HG02798 (cell line): ENCODE measurements at regions not wholly inside any gene's neighbourhood (a gene's known extent, or its start where the extent isn't known, plus 50 kb on each side); places are given as distances from the start of the nearest gene placed in this dataset.
"Not testable (repeated sequence)": the region's sequence is repeated elsewhere in the genome, so short reads cannot be mapped to it uniquely, and the experiment has no call there.

ENCODE experiments used
- ATAC-seq: cut with Tn5 transposase; IDR thresholded peaks from one replicate; pipeline ENCODE4 v1.9.1; 2021; ENCODE audit warnings: mild to moderate bottlenecking; ENCODE audit not compliant: unreplicated experiment, poor library complexity

DNA sequence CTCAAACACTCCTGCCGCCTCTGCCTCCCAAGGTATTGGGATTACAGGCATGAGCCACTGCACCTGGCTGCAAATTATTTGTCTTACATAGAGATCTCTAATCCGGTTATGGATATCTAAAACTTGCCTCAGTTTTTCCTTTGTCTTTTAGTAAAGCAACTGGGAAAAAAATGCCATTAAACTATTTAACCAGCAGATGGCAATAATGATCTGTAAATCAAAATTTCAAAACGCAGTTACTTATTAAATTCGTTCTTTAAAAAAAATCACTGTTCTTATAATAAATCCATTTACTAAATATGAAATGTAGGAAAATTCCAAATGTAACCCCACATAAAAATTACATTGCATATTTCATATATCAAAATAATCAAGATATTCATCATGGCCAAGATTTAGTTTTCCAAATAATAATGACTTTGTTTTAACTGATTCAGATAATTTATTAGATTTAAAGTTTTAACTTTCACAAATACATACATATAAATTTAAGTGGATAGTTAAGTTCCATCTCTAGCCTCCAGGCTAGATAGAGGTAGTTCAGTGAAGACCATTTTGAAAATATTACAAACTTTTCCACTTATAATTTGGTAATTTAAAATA lies 125.8 kb downstream of the KBTBD2 start:
- ATAC-seq = not testable (repeated sequence)

DNA sequence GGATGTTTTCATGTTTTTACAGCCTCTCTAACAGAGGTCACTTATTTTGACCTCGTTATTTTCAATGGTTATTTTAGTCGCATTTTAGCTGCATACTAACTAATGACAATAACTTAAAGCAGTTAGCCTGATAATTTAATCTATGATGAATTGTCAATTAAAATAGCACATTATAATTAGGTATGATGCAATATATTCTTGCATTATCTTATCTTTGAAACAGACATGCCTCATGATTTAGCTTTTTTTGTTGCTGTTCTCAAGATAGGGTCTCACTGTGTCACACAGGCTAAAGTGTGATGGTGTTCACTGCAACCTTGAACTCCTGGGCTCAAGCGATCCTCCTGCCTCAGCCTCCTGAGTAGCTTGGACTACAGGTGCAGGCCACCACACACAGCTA lies 126.4 kb downstream of the KBTBD2 start:
- no peak for ATAC-seq

DNA sequence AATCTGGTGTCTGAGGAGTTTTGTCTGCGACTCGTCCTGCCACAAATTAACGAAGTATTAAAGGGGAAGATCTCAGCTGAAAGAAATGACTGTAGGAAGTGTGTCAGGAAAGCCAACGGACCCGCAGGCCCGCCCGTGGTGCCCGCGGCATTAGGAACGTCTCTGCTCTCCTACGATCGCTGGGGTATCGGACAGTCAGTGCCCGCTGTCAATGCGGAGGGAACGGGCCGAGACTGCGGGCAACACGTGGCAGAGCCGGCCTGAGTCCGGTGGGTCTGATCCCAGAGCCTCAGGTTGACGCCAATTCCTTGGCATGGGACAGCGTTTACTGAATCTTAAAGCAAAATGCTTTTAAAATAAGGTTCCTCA lies 128.7 kb downstream of the KBTBD2 start:
- ATAC-seq = no peak

DNA sequence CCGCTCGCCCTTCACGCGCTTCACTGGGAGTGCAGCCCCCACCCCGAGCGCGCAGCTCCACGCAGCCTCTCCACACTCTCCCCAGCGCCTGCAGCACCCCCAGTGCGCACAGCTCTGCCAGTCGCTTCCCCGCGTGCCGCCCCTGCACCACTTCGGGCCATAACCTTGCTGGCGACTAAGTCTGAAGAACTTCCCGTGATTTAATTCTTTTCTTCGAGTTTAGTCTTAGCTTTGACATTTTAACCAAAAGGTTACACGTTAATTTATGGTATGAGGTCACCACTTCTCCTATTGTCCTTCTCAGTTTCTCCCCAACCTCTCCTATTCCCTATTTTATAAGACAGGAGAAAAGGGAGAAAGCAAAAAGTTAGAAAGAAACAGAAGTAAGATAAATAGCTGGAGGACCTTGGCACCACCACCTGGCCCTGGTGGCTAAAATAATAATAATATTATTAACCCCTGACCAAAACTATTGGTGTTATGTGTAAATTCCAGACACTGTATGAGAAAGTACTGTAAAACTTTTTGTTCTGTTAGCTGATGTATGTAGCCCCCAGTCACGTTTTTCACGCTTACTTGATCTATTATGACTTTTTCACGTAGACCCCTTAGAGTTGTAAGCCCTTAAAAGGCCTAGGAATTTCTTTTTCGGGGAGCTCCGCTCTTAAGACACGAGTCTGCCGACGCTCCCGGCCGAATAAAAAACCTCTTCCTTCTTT lies 129.2 kb downstream of the KBTBD2 start:
- not testable (repeated sequence) for ATAC-seq

DNA sequence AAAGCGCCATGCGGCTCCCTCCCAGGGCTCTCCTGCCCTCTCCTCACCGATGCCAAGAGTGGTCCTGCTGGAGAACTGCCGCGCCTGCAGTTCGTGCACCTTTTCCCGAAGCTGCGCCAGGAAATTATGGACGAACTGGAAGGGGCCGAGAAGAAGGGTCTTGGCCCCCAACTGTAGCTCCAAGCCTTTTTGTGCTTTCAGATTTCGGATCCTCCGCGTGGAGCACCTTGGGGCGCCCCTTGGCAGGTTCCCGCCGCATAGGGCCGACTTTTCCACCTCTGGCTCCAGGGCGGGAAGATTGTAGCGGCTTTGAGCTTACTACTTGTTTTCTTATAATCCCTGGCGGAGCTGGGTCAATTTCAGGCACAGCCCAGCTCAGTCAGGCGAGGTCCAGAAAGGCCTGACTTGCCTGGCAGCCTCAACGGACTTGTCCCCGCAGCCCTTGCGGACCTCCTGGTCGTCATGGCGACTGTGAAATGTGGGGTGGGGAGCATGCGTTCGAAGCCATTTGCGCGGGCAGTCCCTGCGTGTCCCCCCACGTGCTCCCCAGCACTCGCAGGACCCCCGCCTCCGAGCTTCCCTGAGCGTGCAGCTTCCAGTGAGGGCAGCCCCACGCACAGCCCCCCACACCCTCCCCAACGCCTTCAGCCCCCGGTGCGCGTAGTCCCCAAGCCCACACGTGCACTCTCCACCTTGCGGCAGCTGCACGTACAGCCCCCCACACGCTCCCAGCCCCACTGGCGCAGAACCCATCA lies 129.9 kb downstream of the KBTBD2 start:
- ATAC-seq = no peak

DNA sequence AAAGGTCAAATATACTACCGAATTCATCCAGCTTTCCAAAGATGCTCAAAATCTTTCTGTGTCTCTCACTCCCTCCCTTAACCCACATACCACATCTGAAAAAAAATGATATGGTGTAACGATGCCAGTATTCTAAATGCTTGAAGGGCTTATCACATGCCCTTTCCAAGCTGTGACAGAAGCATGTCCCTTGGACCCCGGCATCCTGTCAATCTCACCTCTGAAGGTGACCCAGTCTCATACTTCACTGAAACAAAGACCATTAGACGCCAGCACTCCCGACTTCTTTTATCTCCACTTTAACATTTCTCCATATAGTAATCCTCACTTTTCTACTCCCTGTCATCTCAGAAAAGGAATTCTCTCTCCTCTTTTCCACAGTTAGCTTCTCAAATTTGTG lies 130.8 kb downstream of the KBTBD2 start:
- ATAC-seq = not testable (repeated sequence)

DNA sequence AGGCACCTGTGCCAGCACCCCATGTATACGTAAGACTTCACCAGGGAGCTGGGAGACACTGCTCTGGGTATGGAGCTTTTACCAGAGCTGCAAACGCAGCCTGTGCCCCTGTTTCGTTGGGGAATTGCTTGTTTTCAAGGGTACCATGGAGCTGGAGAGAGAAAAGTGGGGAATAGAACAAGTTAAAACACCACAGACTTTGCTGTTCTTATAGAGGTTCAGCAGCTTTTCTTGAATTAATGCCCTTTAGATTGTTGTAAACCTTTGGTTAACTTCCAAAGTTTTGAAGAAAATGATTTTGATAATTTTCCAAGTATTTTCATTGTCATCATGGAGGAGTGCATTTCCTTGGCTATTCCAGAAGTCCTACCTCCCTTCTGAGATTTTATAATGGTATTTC lies 131.7 kb downstream of the KBTBD2 start:
- ATAC-seq = not testable (repeated sequence)

DNA sequence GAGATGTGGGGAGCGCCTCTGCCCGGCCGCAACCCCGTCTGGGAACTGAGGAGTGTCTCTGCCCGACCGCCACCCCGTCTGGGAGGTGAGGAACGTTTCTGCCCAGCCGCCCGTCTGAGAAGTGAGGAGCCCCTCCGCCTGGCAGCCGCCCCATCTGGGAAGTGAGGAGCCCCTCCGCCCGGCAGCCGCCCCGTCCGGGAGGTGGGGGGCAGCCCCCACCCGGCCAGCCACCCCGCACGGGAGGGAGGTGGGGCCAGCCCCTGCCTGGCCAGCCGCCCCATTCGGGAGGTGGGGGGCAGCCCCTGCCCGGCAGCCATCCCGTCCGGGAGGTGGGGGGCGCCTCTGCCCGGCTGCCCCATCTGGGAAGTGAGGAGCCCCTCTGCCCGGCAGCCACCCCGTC lies 137.7 kb downstream of the KBTBD2 start:
- not testable (repeated sequence) for ATAC-seq

DNA sequence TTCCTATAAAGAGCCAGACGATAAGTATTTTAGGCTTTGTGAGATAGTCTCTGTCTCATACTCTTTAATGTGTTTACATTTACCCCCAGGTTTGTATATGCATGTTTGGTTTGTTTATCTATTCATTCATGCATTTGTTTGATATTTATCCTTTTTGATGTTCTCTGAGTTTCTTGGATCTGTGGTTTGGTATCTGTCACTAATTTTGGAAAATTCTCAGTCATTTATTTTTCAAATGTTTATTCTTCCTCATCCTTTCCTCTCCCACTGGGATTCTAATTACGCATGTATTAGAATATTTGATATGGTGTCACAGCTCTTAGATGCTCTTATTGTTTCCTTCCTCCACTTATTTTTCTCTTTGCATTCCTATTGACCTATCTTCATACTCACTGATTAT lies 143.2 kb downstream of the KBTBD2 start:
- ATAC-seq = not testable (repeated sequence)

DNA sequence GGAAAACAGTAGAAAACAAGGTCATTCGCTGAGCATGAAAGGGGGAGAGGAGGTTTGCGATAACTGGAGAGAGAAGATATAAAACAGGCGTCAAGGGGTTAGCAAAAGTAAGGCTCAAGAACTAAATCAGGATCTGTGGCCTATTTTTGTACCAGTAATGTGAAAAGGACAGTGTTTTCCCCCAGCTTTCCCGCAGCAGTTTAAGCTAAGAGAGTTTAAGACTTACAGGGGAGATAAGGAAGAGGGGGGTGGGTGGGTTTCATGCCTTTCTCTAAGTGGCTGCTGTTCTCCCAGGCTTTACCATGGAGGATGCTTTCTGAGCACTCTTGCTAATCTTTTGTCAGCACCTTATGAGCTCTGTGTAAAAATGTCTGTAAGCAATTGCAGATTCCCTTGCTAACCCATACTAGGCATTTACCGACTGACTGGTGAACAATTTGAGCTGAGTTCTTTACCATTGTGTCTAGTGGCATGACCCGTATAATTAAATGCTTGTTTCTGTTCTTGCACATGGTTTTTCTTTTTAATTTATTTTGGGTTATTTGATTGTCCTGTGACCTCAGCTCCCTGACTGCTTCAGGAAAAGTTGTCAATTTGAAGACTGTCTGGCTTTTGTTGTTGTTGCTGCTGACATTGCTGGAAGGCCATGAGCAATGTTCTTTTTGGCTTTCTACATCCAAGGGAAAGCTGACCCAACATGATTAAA lies 144.0 kb downstream of the KBTBD2 start:
- not testable (repeated sequence) for ATAC-seq

DNA sequence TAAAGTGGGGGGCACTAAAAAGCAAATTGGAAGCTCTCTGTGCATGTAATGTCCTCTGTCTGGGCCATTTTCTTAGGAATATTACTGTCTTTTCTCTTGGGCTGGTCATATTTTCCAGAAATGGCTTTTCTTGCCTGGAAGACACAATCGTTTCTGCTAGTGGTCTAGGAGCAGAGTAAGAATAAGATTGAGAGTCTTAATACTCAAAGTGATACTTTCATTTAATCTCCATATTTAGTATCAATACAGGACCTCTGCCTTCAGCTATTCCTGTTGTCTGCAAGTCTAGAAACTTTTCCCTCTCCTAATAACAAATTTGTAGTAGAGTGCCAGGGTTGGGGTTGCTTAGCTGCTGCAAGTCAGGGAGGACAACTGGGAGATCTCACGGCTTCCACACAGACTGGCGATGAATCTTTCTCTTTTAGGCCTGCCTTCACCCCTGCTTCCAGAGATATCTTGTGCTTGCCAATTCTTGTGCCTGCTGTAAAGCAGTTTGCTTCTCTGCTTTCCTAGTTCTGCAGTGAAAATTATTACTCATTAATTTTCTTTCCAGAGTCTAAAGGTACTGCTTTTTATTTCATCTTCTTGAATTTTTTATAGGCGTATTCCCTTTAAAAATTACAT lies 149.6 kb downstream of the KBTBD2 start:
- not testable (repeated sequence) for ATAC-seq

DNA sequence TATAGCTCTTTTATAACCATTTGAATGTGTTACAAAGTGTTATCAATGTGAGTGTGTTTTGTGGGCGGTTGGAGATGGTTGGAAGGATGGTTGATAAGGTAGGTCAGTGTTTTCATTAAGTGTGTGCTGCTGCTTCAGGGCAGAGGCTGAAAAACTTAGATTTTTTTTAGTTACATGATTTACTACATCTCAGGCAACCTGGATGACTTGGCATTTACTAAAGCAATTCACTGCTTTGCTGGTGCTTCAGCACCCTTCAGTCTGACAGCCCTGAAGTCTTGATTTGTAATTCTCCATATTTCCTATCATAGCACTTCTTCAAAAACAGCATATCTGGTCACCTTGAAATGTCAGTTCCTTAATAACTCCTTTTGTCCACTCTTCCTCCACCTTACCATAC lies 151.8 kb downstream of the KBTBD2 start:
- ATAC-seq = not testable (repeated sequence)

DNA sequence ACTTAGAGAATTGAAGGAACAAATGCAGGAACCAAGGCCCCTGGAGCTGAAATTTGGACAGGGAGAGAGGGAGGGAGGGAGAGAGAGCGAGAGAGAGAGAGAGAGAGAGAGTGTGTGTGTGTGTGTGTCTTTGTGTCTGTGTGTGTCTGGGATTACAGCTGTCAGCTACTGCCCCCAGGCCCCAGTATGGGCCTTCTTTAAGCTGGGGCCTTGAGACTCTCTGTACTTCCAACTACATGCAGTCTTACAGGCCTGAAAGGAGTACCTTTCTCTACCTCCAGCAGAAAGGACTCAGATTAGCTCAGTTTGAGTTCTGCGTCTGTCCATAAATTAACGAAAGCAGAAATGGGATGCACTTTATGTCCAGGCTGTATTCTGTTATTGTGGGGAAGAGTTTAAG lies 153.2 kb downstream of the KBTBD2 start:
- ATAC-seq = not testable (repeated sequence)

DNA sequence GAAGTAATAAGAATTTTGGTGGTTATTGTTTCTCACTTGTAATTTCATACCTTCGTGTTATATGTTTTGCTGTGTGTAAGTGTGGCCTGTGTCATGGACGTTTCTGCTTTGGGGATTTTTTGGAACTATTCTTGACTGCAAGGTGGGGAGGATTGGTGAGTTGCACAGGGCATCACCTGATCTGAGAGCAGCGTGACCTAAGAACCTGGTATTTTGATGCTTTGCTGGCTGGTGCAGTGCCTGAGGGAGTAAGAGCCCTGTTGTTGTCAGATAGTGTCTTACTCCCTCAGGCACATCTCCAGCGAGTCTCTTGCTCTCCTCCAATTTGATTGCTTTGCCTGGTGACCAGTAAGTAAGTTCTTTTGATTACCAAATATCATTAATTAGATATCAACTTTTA lies 158.8 kb downstream of the KBTBD2 start:
- ATAC-seq = not testable (repeated sequence)

DNA sequence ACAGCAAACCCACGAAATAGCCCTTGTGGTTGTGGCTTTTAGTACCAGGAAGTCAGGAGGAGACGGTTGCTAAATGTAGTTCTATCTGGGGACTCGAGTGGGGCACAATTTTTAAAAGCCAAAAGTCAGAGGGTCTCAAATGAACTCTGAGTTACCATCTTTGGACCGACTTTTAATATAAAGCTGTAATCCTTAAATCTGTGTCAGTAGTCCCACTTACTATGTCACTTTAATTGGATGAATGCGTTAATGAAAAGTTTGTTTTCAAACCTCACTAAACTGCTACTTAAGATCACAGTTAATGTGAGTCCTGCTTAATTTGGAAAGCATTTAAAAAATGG lies 162.3 kb downstream of the KBTBD2 start:
- not testable (repeated sequence) for ATAC-seq

DNA sequence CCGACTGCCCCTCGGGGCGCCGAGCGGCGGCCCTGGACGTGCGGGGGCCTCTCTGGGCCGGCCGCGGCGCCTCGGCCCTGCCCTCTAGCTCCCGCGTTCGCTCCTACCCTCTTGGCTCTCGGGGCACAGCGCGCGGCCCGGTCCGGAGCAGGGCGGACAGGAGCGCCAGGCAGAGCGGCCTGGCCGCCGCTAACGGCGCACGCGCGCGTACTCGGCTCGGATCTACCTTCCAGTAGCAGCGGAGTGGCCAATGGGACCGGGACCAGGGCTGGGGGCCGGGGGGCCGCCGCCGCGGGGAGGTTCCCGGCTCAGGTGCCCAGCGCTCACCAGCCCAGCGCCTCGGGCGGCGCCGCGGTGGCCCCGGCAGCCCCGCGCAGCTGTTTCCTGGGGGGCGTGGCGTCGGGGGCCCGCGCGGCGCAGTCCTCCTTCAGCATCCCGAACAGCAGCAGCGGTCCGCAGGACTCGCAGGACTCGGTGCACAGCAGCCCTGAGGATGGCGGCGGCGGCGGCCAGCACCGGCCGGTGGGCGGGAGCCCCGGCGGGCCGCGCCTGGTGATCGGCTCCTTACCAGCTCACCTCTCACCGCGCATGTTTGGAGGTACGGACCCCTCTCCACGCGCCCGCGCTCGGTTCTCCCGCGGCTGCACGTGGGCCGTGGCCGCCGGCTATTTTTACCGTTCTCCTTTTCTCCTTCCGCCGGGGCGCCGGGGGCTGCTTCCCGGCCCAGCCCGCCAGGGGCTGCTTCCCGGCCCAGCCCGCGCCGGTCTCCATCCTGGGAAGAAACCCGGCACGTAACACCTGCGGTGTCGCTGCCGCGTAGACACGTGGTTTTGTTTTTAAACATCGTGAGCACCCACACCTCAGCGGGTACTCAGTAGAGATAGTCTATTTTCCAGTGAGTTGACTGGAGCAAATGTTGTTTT lies 162.9 kb downstream of the KBTBD2 start:
- ATAC-seq = peak; percentile 75

DNA sequence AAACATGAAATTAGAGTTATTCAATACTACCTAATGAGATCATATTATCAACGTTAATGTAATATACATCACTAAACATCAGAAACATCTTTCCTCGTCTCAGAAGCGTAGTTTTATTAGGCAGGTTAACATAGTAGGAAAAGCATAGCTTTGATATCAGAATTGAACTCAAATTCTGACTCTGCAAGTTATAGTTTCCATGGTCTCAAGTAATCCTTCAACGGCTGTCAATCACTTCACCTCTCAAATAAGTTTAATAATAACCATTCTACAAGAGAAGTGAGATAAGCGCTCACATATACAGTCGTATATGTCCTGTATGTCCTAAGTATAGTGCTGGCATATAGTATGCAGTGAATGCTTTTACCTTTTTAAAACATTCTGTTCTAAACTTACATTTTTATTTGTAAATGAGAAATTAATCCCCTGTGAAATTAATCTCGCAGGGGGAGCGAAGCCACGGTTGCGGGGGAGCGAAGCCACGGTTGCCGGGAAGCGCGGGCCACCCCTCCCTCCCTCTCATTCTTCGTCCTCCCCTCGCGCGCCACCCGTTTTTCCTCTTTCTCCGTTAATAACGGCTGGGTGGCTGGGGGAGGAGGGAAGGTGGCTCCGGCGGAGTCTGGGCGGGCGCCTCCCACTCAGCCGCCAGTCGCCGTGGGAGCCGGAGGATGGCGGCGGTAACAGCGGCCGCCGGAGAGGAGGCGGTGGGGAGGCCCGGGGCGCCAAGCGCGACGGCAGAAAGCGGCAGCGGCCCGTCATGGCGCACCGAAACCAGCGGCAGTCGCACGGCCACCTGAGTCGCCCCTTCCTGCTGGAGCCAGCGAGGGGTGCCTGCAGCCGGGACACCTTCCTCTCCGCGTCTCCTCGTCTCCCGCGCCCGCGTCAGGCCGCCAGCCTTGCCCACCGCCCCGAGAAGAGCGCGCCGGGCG lies 163.8 kb downstream of the KBTBD2 start:
- peak; percentile 70 for ATAC-seq

DNA sequence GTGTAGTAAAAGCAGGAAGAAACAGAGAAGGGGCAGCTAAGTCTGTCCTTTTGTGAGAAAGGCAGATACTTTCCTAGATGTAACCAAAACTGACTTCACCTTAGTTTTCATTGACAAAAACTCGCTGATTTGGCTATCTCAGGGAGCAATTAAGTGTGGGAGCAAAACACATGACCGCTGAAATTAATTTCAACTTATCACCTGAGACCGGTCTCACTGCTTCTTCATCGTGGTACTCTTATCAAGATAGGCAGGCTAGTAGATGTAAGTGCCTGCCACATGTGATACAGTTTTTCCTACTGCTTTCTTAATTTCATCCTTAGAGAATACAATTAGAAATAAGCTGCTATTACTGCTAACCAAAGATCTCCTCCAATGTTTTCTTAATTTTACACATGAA lies 168.7 kb downstream of the KBTBD2 start:
- ATAC-seq = not testable (repeated sequence)
